ENCODE measurements at regions not wholly inside any gene's neighbourhood (a gene's known extent, or its start where the extent isn't known, plus 50 kb on each side); places are given as distances from the start of the nearest gene placed in this dataset.
"Not testable (repeated sequence)": the region's sequence is repeated elsewhere in the genome, so short reads cannot be mapped to it uniquely, and the experiment has no call there.

GRCh38 chr1:61028136-61028535 is 54.2 kb upstream of the NFIA start:
- no peak for DNase-seq (ENCODE audit: low read depth, low spot score)

- not testable (repeated sequence) for DNase-seq (ENCODE audit: low read depth, low spot score)
These were observed 64.3 kb upstream of the NFIA start for GRCh38 chr1:61018068-61018467.

DNA sequence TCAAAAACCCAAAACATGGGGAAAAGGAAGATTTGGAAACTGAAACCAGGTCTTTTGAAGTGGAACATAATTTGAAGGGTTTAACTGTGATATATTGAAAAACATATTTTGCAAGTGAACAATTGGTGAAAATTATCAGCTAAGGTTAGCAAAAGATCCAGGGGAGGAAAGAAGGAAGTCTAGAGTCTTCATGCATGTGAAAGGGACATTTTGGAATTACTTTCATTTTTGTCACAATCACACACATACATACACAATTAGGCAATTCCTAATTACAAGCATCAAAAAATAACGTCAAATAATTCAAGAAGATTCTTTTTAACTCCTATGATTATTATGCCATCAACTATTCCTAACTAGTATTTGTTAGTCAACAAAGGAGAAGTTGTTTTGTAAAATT is 64.7 kb upstream of the NFIA start:
- DNase-seq (ENCODE audit: low read depth, low spot score): no peak

- no peak for DNase-seq (ENCODE audit: low read depth, low spot score)
These were observed 68.3 kb upstream of the NFIA start for GRCh38 chr1:61013946-61014667.

DNA sequence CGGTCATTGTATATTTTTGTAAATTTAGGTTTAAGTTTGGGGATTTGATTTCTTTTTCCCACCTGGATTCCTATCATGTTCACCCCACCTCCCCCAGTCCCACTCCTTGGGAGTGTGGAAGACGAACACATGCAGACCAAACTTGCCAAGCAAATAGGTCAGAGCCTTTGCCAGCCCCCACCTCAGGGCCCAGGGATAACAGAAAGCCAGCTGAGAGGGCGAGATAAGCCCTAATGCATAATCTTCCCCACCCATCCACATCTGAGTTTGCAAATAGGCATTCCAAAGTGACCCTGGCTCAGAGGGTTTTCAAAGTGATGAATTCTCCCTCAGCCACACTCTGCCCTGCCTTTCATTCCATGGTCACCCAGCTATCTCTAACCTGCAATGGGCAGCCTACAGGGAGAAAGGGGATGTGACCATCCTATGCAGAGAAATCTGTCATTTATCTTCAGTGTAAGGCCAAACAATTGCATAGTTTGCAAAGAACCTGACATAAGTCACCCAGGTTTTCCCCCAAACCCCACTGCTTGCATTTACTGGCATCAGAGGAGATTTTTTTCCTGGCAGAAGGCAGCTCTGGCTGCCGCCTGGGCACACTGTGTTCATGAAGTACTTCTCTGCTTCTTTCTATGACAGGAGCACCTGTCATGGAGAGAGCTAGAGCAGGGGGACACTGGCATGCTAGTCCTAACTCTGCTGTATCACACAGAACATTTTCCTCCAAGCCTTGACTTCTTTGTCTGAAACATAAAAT is 69.0 kb upstream of the NFIA start:
- DNase-seq (ENCODE audit: low read depth, low spot score): no peak

DNA sequence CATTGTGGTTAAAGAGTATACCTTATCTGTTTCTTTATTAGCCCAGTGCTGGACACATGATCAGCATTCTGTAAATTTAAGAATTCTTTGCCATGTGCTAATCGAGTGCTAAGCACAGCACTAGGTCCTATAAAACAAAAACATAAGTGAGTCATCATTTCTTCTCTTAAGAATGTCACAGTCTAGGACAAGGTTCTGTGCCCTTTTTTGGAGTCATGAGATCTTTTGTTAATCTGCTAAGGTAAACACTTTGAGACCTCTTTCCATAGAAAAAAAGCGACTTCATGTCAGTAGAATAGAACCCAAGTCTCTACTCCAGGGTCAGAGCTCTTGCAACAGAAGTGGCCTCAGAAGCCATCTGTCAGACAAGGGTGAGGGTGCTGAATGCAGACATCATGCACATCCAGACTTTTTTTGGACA is 70.0 kb upstream of the NFIA start:
- no peak for DNase-seq (ENCODE audit: low read depth, low spot score)

GRCh38 chr1:61011561-61012263 is 70.6 kb upstream of the NFIA start:
- DNase-seq (ENCODE audit: low read depth, low spot score): no peak

DNA sequence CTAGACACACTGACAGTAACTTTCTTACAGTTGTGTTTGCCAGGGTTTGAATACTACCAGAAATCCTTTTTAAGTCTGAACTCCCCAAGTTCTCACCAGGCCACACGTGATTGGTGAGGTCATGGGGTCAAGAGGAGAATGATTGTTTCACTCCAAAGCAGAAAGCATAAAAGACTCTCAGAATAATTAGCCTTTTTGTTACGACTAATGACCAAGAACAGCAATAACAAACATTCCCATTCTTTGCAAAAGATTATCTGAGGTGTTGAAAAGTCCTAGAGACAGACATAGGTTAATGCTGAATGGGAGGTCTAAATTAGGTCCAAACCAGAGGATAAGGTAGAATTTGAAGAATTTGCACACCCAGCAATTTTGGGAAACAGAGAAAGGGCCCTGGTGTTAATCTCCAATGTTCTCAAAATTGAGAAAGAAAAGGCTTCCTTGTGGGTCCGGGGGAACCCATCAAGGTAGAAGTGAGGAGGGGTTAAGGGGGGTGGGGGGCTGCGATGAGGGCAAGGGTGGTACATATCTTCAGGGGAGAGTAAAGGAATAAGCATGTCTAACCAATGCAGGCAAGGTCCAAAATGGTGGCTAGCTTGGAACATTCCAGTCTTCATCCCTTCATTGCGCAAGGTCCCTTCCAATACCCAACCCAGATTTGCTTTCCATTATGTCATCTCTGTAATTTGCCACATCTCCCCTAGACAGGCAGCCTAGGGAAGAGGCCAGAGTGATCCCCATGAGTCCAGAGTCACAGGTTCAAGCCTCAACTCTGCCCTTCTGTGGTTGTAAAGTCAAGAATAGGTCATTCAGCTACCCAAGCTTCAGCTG is 74.6 kb upstream of the NFIA start:
- no peak for DNase-seq (ENCODE audit: low read depth, low spot score)

DNA sequence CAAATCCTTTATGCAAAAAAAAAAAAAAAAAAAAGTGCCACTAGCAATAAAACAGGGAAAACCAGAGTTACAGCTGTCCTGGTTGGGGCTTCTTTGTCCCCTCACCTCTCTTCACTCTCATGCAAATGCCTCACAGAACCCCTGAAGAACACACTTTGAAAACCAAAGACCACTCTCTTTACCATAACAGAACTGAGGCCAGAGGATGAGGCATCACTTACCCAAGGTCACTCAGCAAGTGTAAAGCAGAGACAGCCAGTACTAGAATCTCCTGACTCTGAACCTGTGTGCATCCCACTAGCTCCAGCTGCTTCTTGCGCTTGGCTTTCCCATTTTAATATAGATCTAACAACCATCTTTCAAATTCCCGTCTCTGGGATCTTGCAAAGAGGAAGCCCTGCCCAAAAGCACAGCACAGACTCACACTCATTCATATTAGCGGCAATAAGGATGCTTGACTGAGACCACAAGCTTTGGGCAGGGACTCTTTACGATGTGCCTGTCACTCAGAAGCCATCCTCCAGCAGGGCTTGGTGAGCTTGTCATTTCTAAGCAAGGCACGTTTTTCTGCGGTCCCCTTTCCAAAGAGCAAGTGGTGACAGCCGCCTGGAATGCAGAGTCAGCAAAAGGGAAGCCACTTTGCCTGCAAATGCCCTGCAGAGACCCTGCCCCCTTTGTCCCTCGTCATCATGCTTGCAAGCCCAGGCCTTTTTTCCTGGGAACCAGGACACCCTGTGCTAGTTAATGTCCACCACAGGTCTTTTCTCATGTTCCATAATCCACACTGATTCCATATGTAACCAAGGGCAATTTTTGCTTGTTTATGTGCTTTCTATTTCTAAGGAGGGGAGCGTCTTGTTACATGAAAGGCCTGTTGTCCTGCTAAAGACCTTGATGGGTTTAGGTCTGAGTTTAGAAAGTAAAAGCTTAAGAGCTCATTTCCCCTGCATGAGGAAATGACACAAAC is 76.5 kb upstream of the NFIA start:
- no peak for DNase-seq (ENCODE audit: low read depth, low spot score)

GRCh38 chr1:61004262-61005003 is 77.9 kb upstream of the NFIA start:
- no peak for DNase-seq (ENCODE audit: low read depth, low spot score)

GRCh38 chr1:61000327-61000726 is 82.0 kb upstream of the NFIA start:
- DNase-seq (ENCODE audit: low read depth, low spot score): no peak

DNA sequence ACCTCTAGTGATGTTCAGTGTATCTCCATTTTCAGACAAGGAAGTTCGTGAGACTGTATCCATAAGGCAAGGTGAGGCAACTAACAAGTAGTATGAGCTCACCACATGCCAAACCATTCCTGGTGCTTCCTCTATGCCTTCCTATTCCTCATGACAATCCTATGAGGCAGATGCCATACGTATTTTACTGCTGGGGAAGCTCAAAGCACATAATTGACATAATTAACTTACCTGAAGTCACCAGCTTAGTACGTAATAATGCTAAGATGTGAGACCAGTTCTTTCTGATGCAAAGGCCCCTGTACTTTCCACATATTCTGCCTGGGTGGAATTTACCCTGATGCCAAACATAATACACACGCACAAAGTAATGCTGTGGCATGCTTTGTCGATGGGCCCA is 83.6 kb upstream of the NFIA start:
- DNase-seq (ENCODE audit: low read depth, low spot score): no peak

- DNase-seq (ENCODE audit: low read depth, low spot score): no peak
These were observed 87.4 kb upstream of the NFIA start for GRCh38 chr1:60994828-60995492.

- no peak for DNase-seq (ENCODE audit: low read depth, low spot score)
These were observed 88.0 kb upstream of the NFIA start for GRCh38 chr1:60994369-60994768.

DNA sequence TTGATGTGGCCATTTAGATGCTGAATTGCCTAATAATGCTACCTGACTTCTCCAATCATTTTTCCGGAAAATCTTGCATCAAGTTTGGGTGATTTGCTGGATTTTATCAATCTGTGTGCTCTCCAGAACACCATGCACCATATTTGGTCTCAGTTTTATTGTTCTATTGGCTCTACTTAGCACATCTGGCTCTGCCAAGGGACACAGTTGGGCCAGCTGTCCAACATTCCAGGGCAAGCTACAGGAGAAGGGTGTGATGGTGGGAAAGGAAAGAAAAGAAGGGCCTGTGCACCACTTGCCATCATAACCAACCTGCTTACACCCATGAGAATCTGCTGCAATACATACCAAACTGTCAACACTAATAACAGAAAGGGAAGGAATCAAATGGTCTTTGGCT is 90.2 kb upstream of the NFIA start:
- no peak for DNase-seq (ENCODE audit: low read depth, low spot score)

DNA sequence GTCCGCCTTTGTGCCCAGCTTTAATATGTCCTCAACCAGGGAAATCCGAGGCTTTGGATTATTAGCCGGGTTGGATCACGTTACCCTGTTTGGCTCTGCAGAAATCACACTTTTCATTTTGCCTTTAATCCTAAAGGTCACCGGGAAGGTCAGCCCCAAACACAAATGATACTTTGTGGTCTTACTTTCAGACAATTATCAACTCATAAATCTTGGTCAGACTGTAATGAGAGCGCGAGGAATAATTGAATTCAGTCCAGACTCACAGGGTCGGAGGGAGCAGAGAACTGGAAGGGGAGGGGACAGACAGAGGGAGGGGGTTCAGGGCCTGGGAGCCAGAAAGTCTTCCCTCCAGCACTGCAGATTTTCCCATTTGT is 91.7 kb upstream of the NFIA start:
- no peak for DNase-seq (ENCODE audit: low read depth, low spot score)

GRCh38 chr1:60989749-60990713 is 92.3 kb upstream of the NFIA start:
- DNase-seq (ENCODE audit: low read depth, low spot score): peak; percentile 76

- DNase-seq (ENCODE audit: low read depth, low spot score): no peak
These were observed 93.5 kb upstream of the NFIA start for GRCh38 chr1:60988891-60989290.

Data from brain pericyte (primary cell).